GM12892 (cell line): ENCODE measurements at regions not wholly inside any gene's neighbourhood (a gene's known extent, or its start where the extent isn't known, plus 50 kb on each side); places are given as distances from the start of the nearest gene placed in this dataset.

Experiments
- POLR2A ChIP-seq: IDR thresholded peaks from 2 replicates; pipeline ENCODE4 v1.6.1; 2011; ENCODE audit warnings: low read depth, low read length, control low read depth
- POLR2AphosphoS5 ChIP-seq: IDR thresholded peaks from 2 replicates; pipeline ENCODE4 v1.6.1; 2011; ENCODE audit warnings: low read depth, low read length, control low read depth
- TAF1 ChIP-seq: IDR thresholded peaks from 2 replicates; pipeline ENCODE4 v1.6.1; 2011; ENCODE audit warnings: low read depth, mild to moderate bottlenecking, control low read depth, low read length, borderline replicate concordance

GRCh38 chr12:127121494-127122084 lies 1145.4 kb upstream of the TMEM132C start:
- TF ChIP-seq POLR2A (no peak), POLR2AphosphoS5 (no peak), TAF1 (no peak)
